ENCODE measurements at regions not wholly inside any gene's neighbourhood (a gene's known extent, or its start where the extent isn't known, plus 50 kb on each side); places are given as distances from the start of the nearest gene placed in this dataset.

DNA sequence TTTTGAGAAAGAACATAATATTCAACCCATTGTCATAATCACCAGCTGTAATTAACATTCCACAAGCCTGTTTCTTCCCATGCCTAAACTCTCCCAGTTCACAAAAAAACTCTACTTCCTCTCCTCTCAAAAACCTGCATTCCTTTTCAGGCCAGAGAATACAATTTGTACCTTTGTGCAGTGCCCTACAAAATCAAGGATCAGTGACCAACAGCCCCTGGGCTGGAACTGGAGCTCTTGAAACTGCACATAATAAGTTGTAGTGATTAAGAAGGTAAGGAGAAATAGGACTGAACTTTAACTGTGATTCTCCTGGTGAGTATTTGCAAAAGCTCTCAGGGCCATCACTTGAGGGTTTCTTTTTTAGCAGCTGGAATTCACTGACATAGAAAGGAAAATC is 472.7 kb downstream of the RFC3 start:
- TF ChIP-seq, protein P1, sequence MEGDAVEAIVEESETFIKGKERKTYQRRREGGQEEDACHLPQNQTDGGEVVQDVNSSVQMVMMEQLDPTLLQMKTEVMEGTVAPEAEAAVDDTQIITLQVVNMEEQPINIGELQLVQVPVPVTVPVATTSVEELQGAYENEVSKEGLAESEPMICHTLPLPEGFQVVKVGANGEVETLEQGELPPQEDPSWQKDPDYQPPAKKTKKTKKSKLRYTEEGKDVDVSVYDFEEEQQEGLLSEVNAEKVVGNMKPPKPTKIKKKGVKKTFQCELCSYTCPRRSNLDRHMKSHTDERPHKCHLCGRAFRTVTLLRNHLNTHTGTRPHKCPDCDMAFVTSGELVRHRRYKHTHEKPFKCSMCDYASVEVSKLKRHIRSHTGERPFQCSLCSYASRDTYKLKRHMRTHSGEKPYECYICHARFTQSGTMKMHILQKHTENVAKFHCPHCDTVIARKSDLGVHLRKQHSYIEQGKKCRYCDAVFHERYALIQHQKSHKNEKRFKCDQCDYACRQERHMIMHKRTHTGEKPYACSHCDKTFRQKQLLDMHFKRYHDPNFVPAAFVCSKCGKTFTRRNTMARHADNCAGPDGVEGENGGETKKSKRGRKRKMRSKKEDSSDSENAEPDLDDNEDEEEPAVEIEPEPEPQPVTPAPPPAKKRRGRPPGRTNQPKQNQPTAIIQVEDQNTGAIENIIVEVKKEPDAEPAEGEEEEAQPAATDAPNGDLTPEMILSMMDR (IDR thresholded peaks at IDR 0.05; ENCODE audit: low read depth, low read length) = no peak
- TF ChIP-seq POLR2A (IDR thresholded peaks at IDR 0.05; ENCODE audit: extremely low read depth, insufficient read length) (no peak), MYC (IDR thresholded peaks at IDR 0.05; ENCODE audit: low read depth, low read length) (no peak)
- TF ChIP-seq, protein P2, sequence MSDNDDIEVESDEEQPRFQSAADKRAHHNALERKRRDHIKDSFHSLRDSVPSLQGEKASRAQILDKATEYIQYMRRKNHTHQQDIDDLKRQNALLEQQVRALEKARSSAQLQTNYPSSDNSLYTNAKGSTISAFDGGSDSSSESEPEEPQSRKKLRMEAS (IDR thresholded peaks at IDR 0.05; ENCODE audit: low read depth, low read length) = no peak
